ENCODE measurements at regions not wholly inside any gene's neighbourhood (a gene's known extent, or its start where the extent isn't known, plus 50 kb on each side); places are given as distances from the start of the nearest gene placed in this dataset.

- Mint-ChIP-seq H3K36me3 (ENCODE audit: low read depth) (no peaks in the 10 kb centered on the region), H3K4me3 (no peak overlapping the region), H3K27me3 (ENCODE audit: insufficient read depth, low read depth, poor library complexity) (peaks cover 3% of the 10 kb centered on the region), H3K9me3 (no peaks in the 10 kb centered on the region), H3K27ac (no peak overlapping the region), H3K4me1 (peaks cover 13% of the 10 kb centered on the region)
- H2AFZ ChIP-seq, result peak overlapping the region; percentile 66
- H3K4me1 ChIP-seq (ENCODE audit: insufficient read depth), result no peaks in the 10 kb centered on the region
- no peaks in the 10 kb centered on the region for H3K79me2 ChIP-seq (replicated peaks; ENCODE audit: insufficient read depth)
- no peaks in the 10 kb centered on the region for H3K27me3 ChIP-seq (ENCODE audit: insufficient read depth)
- DNase-seq (ENCODE audit: low spot score) (no peak), ATAC-seq (peak; percentile 35; the same call in 2 of the 3 replicates)
- no peaks in the 10 kb centered on the region for H3K9me2 ChIP-seq (ENCODE audit: insufficient read depth)
- H3K4me3 ChIP-seq, result no peak overlapping the region
- H3K36me3 ChIP-seq (ENCODE audit: insufficient read depth), result no peaks in the 10 kb centered on the region
- TF ChIP-seq CREB1 (CRISPR knock-in tag; IDR thresholded peaks at IDR 0.05; ENCODE audit: low read depth), result no peak
- TF ChIP-seq POLR2AphosphoS5 (IDR thresholded peaks at IDR 0.05; ENCODE audit: low read depth), result no peak
- TF ChIP-seq REST (IDR thresholded peaks at IDR 0.05; ENCODE audit: unreplicated experiment), result no peak
- no peak for TF ChIP-seq EZH2 (IDR thresholded peaks at IDR 0.05; ENCODE audit: low read depth, unreplicated experiment)
- TF ChIP-seq JUNB (IDR thresholded peaks at IDR 0.05; ENCODE audit: unreplicated experiment), result no peak
- TF ChIP-seq ZNF114 (CRISPR knock-in tag; IDR thresholded peaks at IDR 0.05), result no peak
- no peak for TF ChIP-seq STAT1 (IDR thresholded peaks at IDR 0.05; ENCODE audit: unreplicated experiment)
- TF ChIP-seq EZH2phosphoT487 (IDR thresholded peaks at IDR 0.05; ENCODE audit: unreplicated experiment), result no peak
- no peak for TF ChIP-seq NANOG (IDR thresholded peaks at IDR 0.05; ENCODE audit: borderline replicate concordance)
- no peak for TF ChIP-seq ETS1 (IDR thresholded peaks at IDR 0.05)
- TF ChIP-seq ZNF331 (CRISPR knock-in tag; IDR thresholded peaks at IDR 0.05; ENCODE audit: low read depth), result no peak
- TF ChIP-seq CTCF (conservative IDR thresholded peaks at IDR 0.05; ENCODE audit: low read depth in 2 of 2), result no peak
- TF ChIP-seq ZNF462 (CRISPR knock-in tag; IDR thresholded peaks at IDR 0.05), result no peak
- no peaks in the 10 kb centered on the region for H4K20me1 ChIP-seq (replicated peaks; ENCODE audit: insufficient read depth)
- H3F3A ChIP-seq (replicated peaks; ENCODE audit: low read depth), result no peaks in the 10 kb centered on the region
- no peak overlapping the region for H3K27ac ChIP-seq (ENCODE audit: low read depth)
- H3K4me2 ChIP-seq, result no peak overlapping the region
Observed at GRCh38 chr17:5840811-5841446, 229.2 kb upstream of the WSCD1 start.
